GM19328 (cell line): ENCODE measurements at regions not wholly inside any gene's neighbourhood (a gene's known extent, or its start where the extent isn't known, plus 50 kb on each side); places are given as distances from the start of the nearest gene placed in this dataset.
A peak's percentile ranks its signal among the peaks of the same experiment; 100 is the strongest.
"Not testable (repeated sequence)": the region's sequence is repeated elsewhere in the genome, so short reads cannot be mapped to it uniquely, and the experiment has no call there.

Experiments used
- ATAC-seq: cut with Tn5 transposase; IDR thresholded peaks from one replicate; pipeline ENCODE4 v1.9.1; 2021; ENCODE audit warnings: mild to moderate bottlenecking, moderate library complexity; ENCODE audit not compliant: unreplicated experiment

- not testable (repeated sequence) for ATAC-seq
Observed at GRCh38 chr1:200284236-200284635, 125.6 kb downstream of the ZNF281 start.

DNA sequence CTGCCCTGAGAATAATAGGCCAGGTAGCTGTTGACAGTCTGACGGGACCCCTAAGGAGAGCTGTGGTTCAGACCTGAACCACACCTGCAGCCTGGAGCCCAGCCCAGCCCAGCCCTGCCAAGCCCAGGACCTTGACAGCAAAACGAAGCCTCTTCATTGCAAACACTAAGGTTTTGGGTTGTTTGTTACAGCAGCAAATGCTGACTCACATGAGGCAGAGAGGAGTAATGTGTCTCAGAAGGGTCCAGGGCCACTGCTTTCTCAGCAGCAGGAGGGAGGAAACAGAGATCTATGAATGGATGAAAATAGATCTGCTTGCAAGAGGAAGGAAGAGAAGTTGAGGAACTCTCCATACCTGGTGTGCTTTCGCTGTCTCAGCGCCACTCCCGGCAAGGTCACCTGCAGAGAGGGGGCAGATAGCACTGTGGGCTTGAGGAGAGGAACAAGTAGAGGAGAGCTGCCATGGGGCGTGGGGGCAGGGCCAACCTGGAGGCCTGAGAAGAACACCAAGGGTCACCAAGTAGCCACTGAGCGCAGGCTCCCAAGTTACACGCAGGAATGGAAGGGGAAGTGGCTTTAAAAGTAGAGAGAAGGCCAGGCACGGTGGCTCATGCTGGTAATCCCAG is 127.2 kb downstream of the ZNF281 start:
- ATAC-seq = no peak

DNA sequence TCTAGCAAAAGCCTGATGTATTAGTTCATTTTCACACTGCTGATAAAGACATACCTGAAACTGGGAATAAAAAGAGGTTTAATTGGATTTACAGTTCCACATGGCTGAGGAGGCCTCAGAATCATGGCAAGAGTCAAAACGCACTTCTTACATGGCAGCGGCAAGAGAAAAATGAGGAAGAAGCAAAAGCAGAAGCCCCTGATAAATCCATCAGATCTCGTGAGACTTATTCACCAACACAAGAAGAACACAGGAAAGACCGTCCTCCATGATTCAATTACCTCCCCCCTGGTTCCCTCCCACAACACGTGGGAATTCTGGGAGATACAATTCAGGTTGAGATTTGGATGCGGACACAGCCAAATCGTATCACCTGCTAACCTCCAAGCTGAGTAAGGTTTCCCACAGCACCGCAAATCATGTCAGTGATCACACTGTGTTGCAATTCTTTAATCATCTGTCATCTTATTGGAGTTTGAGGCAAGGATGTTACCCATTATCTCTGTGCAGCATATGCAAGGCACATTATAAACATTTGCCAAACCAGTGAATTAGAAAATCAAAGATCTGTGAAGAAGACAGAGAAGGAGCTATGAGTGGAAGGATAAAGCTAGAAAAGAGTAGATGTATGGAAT is 128.5 kb downstream of the ZNF281 start:
- ATAC-seq = no peak

DNA sequence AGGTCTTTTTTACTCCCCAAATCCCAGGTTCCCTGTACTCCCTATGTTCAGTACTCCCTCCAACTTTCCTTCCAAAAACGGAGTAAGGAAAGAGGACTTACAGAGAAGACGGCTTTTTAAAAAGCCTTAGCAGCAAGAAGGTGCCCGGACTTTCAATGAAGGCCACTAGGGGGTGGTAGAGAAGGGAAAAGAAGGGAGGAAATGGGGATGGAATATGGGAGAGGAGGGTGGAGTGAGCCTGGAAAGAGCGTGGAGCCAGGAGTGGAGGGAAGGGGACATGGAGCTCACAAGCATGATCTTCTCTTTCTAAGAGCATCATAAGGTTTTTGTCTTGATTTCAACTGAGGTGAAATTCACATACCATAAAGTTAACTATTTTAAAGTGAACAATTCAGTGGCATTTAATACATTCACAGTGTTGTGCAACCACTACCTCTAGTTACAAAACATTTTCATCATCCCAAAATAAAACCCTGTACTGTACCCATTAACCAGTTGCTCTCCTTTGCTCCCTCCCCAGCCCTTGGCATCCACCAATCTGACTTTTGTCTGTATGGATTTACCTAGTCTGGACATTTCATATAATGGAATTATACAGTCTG is 129.9 kb downstream of the ZNF281 start:
- no peak for ATAC-seq

- no peak for ATAC-seq
Observed at GRCh38 chr1:200275816-200276453, 133.9 kb downstream of the ZNF281 start.

DNA sequence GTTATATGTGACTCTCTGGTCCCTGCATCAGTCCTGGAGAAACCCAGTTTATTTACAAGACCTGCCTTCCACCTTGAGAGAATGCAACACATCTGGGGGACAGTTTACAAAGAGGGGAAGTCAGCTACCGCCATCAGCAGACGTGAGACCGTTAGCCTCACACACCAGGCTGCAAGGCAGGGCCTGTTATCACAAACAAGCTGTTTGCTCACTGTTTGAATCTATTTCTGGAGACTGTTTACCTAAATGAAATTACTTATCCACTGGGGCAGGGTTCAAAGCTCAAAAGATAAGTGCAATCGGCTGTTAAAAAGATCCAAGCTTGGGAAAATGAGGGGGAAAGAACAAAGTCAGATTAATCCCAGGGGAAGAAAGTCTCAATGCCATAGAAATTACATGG is 134.4 kb downstream of the ZNF281 start:
- ATAC-seq = no peak

- no peak for ATAC-seq
Observed at GRCh38 chr1:200274116-200274515, 135.7 kb downstream of the ZNF281 start.

DNA sequence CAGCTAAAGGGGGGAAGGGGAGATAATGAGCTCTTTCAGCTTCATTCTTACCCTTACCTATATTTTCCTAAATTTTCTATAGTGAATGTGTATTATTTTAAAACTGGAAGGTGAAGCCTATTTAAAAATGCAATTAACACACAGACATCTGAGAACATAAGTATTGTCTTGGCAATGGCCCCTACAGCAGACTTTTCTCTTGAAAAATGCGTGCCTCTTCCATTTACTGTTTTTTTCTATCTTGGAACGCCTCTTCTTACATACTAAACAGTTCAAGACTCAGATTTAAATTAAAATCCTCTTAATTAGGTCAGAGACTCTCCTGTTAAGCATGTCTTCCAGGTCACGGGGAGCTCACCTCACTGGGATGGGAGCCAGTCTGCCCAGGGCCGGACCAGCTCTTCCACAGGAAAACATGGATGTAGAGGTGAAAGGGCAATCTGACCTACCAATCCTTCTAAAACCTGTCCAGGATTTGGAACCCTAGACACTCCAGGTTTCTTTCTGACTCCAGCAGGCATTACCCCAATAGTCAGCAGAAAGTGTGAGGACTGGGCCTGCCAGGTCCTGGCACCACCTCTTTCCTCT is 137.3 kb downstream of the ZNF281 start:
- ATAC-seq = no peak

DNA sequence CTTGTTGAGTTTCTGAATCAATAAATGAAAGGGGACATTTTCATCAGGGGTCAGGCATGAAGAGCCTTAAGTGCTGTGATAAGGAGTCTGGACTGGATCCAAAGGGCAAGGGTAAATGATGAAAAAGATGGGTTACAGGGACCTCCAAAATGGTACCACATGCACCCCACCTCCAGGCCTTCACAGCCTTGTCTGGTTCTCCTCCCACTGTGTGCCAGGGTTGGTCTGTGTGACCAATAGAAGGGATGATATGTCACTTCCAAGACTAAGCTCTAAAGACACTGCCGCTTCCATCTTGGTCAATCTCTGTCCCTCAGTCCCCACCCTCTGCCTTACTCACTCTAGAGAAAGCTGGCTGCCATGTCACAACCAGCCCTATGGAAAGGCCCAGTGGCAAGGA is 140.6 kb downstream of the ZNF281 start:
- no peak for ATAC-seq

DNA sequence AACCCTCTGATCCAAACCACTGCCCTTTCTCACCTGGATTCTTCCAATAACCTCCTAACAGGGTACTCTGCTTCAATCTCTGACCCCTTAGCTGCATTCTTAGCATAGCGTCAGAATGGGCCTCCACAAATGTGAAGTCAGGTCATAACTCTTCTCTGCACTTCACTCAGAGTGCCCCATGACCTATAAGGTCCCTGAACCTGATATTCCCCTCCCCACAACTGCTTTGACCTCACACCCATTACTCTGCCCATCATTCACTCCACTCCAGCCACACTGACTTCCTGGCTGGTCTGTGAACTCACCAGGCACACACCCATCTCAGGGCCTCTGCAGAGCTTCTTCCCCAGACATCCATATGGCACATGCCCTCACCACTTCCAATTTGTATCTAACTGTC is 141.9 kb downstream of the ZNF281 start:
- no peak for ATAC-seq

GRCh38 chr1:200267458-200267857 is 142.4 kb downstream of the ZNF281 start:
- no peak for ATAC-seq

DNA sequence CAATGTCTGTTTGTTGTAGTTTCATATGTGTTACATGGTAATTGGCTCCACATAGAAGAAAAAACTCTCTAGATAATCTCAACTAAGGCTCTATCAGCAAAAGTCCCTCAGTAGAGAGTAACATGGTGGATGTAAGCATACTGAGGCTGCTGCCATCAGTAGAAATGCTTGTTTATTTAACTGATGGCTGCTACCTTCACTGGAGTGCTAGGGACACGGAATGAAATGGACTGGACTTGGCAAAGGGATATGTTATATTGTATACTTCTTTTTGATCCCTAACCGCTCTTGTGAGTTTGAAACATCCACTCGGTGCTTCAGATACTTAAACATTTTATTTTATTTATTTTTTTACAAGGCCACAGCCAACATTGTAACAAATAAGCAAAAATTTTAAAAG is 143.0 kb downstream of the ZNF281 start:
- ATAC-seq = no peak

DNA sequence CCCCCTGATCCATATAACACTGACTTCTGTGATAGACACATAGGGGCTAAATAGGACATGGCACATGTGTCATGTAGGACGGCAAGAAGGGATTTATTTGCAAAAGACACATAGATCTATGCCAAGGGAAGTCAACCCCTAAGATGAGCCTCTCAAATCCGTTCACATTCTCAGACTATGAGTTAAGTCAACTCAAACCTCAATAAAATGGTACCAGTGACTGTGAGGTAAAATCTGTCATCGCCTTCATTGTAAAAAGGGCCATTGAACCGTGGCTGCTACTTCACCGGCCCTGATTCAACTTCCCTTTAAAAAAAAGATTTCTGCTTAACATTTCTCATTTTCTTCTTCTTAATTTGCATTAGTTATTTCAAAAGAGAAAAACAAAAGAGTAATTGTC is 144.0 kb downstream of the ZNF281 start:
- ATAC-seq = no peak

DNA sequence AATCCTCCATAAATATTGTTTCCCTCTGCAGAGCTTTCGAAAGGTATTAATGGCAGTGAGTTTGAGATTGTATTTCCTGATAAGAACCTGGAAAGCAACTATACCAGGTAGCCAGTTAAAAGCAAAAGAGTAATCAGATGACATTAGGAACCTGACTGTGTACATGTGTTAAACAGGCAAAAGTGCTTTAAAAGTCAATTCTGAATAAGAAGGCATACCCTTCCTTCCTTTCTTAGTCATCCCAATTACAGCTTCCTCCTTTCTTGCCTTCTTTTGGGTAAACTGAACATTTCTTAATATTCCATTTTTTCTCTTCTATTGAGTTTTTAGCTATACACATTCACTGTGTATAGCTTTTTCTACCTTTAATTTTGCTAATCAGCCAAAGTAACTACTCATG is 144.7 kb downstream of the ZNF281 start:
- no peak for ATAC-seq

DNA sequence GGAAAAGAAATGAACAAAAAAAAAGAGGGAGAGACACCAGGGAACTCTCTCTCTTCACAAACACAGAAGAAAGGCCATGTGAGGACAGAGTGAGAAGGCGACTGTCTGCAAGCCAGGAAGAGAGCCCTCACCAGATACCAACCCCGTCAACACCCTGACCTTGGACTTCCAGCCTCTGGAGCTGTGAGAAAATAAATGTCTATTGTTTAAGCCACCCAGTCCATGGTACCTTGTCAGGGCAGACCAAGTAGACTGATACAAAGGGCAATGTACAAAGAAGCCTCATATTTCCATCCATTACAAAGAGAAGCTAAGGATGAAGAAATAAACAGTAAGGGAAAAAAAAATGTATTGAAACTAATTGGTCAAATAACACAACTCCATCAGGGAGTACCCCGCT is 146.6 kb downstream of the ZNF281 start:
- no peak for ATAC-seq

GRCh38 chr1:200262326-200262965 is 147.4 kb downstream of the ZNF281 start:
- peak; percentile 73 for ATAC-seq

GRCh38 chr1:200260597-200261335 is 149.1 kb downstream of the ZNF281 start:
- no peak for ATAC-seq

- no peak for ATAC-seq
Observed at GRCh38 chr1:200258447-200259375, 151.1 kb downstream of the ZNF281 start.

DNA sequence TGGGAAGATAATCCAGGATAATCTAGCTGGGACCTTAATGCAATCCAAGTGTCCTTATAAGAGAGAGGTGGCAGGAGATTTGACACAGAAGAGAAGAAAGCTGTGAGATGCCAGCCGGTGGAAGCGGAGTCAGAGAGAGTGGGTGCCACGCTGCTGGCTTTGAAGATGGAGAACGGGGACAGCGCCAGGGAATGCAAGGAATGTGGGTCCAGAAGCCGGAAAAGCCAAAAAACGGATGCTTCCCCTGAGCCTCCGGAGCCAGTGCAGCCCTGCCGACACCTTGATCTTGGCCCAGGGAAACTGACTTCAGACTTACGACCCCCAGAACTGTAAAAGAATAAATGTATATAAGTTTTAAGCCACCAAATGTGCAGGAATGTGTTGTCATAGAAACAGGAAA is 152.6 kb downstream of the ZNF281 start:
- ATAC-seq = no peak
